ENCODE measurements at regions not wholly inside any gene's neighbourhood (a gene's known extent, or its start where the extent isn't known, plus 50 kb on each side); places are given as distances from the start of the nearest gene placed in this dataset.

GRCh38 chr9:81480828-81481604, 208.3 kb downstream of the TLE1 start:
- no peak for DNase-seq

DNA sequence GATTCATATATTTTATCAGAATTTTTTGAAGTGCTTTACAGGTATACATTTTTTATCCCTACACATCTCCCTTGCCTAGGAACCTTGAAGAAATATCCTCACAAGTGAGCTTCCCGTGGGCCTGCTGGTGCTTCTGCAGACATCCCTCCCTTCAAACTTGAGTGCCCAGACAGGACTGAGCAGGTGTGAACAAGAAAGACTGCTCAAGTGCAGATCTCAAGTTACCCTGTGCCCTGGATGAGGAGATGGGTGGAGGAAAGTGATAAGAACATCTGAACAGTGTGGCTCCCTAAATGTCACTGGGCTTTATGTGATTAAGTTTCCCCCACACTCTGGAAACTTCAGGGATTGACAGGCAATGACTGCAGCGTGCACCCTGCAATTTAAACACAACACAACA, 209.8 kb downstream of the TLE1 start:
- no peak for DNase-seq

- no peak for DNase-seq
These were observed 211.7 kb downstream of the TLE1 start for GRCh38 chr9:81477669-81478068.

DNA sequence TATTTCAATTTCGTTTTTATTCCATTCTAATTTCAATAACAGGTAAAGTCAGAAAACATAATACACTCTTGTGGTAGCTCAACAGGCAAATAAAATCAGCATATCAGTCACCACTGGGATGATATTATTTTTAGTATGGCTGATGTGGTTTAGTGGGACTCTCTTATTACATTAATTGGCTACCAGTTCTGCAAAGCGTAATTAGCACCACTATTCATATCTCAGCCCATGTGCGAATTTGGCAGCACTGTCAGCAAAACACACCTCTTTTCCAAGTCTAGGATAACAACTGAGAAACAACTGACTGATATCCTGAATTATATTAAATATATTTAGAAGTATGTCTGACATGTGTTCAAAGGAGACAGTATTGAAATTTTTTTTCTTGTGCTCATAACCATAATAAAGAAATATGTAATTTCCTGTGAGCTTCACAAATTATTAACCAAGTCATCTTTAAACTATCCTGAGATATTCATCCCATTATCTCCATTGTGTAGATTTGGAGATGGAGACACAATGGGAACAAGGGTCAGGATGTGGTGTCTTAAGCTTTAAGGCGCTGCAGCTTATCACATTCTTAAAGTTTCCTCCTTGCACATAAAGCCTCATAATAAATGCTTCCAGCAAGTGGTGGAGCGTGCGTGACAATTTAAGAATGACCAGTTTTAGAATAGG, 212.4 kb downstream of the TLE1 start:
- no peak for DNase-seq

DNA sequence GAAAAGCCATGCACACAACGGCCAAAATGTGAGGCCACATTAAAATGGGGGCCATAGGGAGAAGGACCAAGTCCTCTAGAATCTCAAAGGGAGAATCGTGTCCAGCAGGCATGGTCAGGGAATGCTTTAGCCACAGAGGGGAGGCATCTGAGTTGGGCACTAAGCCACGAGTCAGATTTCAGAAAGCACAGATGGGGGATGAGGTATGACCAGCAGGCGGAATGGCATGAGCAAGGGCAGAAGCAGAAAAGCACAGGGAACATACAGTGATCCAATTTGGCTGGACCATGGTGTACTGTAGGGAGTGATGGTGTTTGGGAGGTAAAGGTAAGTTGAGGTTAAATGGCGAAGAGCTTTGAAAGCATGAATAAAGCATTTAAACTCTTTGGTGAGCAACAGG, 214.6 kb downstream of the TLE1 start:
- no peak for DNase-seq

DNA sequence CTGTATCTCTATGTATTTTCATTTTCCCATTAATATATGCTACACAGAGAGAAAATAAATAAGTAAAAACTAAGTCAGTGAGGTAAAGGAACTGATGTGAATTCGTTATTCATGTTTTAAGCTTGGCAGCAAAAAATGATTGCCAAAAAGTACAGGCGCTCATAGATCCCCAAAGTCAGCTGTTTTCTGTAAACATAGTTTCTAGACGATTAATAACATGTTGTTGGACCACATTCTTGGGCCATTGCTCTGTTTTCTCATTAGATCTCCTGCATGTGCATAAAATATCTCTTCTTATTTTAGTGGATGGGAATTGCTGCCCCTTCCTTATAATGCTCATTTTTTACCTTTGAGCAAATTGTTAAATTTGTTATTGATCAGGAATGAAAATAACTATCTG, 215.2 kb downstream of the TLE1 start:
- no peak for DNase-seq

- DNase-seq = no peak
These were observed 215.6 kb downstream of the TLE1 start for GRCh38 chr9:81473708-81474107.

DNA sequence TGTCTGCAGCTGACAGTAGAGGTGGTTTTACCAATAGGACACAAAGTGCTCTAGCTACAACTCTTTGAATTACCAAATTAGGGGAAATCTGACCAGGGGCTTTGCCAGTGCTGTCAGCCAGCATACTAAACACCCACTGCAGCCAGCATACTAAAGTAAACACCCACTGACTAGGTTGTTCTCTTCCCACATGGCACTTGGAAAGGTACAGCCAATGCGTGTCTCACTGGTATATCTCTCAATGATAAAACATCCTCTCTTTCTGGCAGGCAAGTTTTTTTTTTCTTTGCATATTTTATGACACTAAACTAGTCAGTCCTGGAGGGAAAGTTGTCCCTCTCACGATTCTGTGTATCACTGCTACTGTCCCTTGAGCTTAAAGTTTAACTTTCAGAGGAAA, 216.1 kb downstream of the TLE1 start:
- DNase-seq = no peak

DNA sequence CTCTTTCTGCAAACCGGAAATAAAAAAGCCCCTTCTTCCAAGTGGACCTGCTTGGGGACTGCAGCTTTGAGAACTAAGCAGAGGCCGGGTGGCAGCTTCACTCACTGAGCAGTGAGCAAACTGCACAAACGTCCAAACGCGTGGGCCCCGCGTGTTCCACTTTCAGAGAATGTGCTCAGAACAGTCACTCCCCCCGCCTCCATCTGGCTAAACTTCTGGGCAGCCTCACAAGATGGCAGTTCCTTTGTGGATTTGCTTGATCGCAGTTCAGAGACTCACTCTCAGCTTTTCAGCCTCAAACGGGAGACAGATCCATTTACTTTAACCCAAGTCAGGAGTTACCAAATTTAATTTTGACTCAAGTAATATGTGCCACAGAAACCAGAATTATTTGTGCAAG, 216.6 kb downstream of the TLE1 start:
- no peak for DNase-seq

DNA sequence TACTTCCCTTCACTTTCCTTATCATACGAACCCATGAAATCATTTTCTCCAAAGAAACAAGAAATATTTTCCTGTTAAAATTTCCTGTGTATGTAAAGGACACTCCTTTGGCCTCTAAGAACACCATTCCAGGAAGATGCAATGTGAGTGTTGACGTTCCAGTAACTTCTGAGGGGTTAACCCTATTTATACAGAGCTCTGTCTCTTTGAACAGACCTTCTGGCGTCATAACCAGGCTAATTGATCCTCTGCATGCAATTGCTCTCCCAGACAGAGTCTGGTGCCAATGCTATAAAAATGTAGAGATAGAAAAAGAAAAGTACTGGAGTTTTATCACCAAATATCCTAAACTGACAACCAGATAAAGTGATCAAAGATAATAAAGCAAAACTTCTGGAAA, 218.5 kb downstream of the TLE1 start:
- DNase-seq = no peak

GRCh38 chr9:81468084-81468595, 221.2 kb downstream of the TLE1 start:
- no peak for DNase-seq

DNA sequence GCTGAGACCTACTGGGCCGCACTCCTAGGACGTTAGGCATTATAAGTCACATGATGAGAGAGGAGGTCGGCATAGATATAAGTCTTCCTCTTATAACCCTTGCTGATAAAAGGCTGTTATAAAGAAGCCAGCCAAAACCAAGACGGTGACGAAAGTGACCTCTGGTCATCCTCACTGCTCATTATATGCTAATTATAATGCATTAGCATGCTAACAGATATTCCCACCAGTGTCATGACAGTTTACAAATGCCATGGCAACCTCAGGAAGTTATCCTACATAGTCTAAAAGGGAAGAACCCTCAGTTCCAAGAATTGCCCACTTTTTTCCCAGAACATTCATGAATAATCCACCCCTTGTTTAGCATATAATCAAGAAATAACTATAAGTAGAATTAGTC, 222.4 kb downstream of the TLE1 start:
- no peak for DNase-seq

DNA sequence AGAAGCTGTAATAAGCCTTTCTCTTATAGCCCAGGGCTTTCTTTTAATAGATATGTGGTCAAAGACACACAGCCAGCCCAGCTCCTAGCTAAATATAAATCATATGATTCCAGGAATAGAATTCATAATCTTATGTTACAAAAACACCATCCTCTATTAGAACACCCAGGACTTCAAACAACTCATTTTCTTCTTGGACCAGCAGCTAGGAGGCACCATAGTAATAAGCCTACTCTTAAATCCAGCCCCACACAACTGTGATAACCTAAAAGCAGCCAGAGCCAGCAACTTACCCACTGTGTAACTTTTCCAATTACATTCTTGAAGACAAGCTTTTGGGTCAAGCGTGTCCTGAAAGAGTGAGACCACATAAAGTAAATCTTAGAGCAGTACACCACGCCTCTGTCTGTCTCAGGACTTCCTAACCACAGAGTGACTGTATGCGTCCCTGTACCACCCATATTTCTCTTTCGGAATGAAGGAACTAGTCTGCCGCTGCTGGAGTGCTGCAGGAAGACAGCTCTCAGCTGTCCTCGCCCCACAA, 223.8 kb downstream of the TLE1 start:
- no peak for DNase-seq

GRCh38 chr9:81462801-81463200, 226.5 kb downstream of the TLE1 start:
- no peak for DNase-seq

DNA sequence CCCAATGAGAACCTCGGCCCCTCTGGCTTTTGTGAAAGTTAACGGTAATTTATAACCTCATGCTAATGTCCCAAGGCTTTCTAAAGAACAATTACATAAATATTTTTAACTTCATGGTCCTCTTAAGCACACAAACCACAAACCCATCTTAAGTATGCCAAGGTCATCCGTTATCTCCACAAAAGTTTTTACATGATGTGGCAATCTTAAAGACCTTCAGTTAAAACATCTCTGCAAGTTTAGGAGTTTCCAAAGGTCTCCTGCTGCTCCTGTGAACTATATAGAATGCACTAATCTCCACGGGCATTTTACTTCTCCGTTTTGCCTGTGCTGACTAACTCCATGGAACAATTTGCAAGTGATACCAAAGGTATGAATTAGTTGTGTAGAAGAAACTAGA, 228.2 kb downstream of the TLE1 start:
- no peak for DNase-seq

GRCh38 chr9:81460693-81461092, 228.7 kb downstream of the TLE1 start:
- no peak for DNase-seq

DNA sequence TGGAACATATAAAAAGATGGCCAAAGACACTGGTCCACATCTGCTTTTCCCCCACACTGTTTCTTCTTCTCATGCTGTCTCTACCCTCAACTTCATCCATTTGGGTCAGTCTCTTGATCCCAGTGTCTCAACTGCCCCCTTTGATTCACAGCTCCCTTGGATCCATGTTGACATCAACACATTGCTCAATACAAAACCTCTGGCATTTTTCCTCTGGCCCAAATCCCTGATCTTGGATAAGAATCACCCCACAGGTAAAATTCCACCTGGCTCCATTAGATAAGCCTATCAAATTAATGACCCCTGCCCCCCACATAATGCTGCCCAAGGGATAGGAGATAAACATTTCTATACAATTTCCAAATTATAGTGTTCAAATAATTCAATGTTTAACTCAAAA, 229.8 kb downstream of the TLE1 start:
- DNase-seq = no peak

- DNase-seq = no peak
These were observed 232.8 kb downstream of the TLE1 start for GRCh38 chr9:81456431-81457006.

GRCh38 chr9:81455462-81456219, 233.7 kb downstream of the TLE1 start:
- no peak for DNase-seq

DNA sequence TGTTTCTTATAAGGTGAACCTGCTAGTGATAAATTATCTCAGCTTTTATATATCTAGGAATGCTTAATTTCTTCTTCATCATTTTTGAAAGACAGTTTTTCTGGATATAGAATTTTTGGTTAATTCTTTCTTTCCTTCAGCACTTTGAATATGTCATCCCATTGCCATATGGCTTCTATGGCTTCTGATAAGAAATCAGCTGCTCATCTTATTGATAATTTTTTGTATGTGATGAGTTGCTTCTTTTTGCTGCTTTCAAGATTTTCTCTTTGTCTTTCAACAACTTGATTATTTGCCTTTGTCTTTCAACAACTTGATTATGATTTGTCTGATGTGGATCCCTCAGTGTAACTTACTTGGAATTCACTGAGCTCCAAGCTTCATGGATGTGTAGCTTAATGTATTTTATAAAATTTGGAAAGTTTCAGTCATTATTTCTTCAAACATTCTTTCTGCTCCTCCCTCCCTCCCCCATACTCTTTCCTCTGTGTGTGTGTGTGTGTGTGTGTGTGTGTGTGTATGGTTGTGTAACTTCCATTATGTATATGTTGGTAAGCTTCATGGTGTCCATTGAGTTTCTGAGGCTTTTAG, 243.9 kb downstream of the TLE1 start:
- DNase-seq = no peak

- no peak for DNase-seq
These were observed 257.7 kb downstream of the TLE1 start for GRCh38 chr9:81431641-81432040.

DNA sequence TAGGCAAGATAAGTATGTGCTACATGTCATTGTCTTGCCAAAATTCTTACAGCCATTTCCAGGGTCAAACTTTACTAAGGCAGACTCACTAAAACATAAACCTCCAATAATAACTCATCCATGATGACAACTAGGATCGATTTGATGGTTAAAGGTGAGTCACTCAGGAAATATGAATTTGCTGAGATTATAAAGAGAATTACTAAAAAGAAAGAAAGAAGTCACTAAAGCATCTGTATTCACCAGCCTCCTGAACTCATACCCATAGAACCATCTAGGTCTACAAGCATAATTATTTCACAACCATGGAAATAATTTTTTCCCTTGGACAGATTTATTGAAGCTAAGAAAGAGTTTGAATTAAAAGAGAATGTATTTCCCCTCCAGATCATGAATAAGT, 258.6 kb downstream of the TLE1 start:
- DNase-seq = no peak

- DNase-seq = no peak
These were observed 261.5 kb downstream of the TLE1 start for GRCh38 chr9:81427870-81428269.

All from AML-193 (cell line).